Fibroblast of peridontal ligament (primary cell): ENCODE measurements at regions not wholly inside any gene's neighbourhood (a gene's known extent, or its start where the extent isn't known, plus 50 kb on each side); places are given as distances from the start of the nearest gene placed in this dataset.

ENCODE experiments used
- DNase-seq: peaks from one replicate; pipeline ENCODE4 v3.0.0-alpha.2; 2010; ENCODE audit errors: extremely low read depth

DNA sequence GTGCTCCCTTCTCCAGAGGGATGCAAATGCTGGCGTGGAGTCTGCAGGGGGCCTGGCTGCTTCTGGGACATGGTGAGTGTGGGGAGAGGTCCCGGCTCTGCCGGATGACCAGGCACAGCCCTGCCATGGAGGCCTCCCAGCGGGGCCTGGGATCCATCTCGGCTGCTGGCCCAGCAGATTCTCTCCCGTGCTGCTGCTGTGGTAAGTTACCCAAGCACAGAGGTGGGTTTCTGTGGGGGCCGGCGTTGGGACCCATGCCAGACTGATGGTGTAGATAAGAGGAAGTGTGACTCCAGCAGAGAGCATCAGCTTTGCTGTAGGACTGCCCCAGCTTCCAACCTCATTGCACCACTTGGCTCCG, 147.5 kb upstream of the B3GAT1 start:
- no peak for DNase-seq

DNA sequence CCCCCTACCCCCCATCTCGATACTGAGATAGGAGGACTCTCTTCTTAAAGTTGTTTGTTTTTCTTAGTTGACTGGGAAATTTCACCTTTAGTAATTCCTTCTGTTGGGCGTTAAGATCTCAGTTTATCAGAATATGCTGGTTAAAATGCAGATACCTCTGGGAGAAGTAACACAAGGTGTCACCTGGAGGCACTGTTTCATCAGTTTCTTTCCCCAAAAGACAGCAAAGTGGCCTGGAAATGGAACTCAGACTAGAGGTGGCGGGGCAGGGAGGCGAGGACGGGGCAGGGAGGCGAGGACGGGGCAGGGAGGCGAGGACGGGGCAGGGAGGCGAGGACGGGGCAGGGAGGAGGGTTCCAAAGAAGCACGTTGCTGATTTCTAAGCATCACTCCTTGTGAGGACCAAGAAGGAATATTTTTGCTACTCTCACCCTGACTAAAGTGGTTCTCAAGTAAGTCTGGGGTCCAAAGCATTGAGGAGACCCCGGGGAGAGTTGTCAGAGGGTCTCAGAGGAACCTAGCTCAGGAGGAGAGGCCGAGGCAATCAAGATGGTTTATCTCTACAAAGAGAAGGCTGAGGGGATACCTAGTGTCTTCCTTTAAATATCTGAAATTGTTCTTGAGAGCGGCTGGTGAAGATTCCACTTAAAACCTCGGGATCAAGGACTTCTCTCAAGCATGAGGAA, 147.0 kb upstream of the B3GAT1 start:
- DNase-seq, result no peak

DNA sequence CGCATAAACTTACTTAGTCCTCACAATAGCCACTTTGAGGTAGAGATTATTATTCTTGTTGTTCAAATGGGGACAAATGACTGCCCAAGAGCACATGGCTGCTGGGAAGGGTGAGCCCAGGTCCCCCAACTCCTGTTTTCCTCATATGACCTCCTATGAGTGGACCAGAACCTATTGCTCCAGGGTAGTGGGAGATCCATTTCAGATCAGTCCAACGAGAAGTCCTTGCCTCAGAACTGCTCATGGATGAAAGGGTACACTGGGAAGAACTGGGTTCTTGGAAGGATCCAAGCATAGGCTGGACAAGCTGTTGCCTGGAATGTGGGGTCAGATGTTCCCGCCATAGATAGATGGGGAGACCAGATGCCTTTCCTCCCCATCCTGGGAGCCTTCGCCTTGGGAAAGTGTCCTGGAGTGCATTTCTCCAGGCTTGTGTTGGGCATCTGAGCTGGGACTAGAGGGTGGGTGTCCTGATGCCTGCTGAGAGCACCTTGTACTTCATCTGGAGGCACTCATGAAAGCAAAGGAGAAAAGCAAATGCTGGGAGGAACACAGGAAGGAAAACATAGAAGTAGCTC, 146.3 kb upstream of the B3GAT1 start:
- DNase-seq, result no peak

DNA sequence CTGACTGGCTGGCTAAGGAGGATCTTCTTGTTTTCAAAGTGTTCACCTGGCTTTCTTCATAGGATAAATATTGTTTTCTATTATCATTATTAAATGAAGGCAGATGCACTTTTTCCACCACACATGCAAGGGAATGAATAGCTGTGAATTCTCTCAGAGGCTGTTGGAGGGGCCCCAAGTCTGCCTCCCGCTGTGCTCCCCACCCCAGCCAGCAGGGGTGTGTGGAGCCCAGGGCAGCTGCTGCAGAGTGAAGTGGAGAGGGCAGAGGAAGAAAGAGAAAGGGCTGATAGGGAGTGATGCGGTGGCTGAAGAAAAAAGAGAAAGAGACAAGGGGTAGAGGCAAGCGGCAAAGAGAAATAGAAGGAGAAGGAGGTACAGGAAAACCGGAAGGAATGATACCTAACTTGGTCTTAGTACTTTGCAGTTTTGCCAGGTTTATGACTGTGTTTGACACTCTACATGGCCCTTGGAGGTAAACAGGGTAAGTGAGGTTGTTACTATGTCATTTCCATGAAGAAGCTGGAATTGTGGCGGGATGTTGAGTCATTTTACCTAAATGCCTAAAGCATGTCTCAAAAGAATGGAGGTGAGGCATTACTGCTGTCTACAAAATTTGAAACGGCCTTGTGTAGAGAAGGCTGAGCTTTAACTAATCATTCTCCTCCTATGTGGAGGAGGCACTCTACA, 145.7 kb upstream of the B3GAT1 start:
- DNase-seq, result no peak

DNA sequence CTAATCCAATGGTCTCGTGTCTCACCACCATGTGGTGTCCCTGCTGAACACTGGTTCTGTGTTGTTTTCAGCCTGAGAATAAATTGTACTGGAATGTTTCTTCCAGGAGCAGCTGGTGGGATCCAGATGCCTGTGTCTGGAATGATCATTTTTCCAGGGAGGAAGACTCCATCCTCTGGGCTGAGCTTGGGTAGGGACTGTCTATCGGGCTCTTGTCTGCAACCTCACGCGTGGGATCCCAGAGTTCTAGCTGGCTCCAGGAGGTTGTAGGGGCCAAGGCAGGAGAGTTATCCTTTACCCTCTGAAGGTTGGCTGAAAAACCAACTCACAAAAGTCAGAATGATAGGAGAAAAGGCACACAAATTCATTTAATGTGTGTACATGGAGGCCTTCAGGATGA, 144.1 kb upstream of the B3GAT1 start:
- no peak for DNase-seq

DNA sequence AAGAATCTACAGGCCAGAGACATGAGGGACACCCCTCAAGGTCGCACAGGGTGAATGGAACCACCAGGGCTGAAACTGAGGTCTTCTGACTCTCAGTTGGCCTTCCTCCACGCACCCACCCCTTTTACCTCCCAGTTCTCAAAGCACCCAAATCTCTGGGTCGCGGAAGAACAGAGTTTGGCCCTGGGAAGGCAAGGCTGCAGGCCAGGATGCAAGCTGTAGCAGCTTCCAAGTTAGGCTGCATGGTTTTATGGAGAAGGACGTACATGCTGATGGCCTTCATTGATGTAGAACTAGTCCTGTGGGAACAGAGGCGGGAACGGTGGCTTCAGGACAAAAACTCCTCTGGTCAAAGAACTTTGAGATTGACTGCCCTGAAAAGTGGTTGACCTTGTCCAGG, 143.5 kb upstream of the B3GAT1 start:
- no peak for DNase-seq

DNA sequence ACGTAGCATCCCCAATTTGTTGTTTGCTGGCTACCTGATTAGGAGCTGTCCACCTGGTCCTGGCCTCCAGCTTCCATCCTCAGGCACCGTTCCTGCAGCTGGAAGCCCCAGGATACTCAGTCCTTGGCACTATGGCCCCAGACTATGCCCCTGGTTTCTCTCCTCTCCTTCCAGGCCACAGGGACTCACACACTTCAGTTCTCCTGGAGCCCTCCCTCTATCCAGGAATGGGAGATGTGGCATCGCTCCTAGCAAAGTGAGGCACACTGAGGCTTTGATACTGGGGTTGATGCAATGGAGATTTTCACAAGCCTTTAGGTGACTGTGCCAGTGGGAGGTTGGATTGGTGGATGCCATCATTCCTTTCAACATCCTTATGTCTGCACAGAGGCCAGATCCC, 142.8 kb upstream of the B3GAT1 start:
- DNase-seq, result no peak

DNA sequence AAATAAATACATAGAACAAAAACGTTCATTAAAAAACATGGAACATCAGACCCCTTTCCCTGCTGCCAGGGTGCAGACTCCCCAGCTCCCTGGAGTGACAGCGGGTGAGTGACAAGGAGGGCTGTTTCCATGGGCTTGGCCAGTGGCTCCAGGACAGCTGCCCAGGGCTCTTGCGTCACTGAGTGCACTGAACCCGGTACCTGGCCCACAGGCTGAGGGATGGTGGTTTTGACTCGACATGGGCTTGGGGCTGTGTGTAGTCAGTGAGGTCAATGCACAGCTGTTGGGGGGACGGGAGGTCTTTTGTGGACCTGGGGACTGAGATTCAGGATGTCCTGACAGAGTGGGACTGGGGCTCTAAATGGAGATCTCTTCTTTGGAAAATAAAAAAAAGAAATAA, 142.1 kb upstream of the B3GAT1 start:
- no peak for DNase-seq

DNA sequence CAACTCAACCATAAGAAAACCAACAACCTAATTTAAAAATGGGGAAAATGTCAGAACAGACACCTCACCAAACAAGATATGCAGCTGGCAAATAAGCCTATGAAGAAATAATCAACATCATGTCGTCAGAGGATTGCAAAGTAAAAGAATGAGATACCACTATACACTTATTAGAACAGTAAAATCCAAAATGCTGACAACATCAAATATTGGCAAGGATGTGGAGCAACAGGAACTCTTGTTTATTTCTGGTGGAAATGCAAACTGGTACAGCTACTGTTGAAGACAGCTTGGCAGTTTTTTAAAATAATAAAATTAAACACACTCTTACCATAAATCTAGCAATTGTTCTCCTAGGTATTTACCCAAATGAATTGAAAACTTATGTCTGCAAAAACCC, 140.7 kb upstream of the B3GAT1 start:
- DNase-seq, result no peak

DNA sequence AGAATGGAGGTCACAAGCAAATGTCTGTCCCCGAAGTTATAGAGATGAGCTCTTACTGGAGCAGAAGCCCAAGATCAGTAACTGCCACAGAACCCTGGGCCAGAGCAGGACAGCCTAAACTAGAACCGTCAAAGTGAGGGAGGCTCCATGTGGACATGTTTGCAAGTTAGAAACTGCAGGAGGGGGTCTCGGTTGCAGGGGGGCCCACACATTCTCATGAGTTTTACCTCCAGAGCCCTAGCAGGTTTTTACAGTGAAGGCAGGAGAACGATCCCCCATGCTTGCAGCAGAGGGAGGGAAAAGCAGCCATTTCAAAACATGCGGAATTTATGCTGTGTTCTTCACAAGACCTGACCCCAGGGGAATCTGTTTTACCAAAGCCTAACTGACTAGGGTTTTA, 133.5 kb upstream of the B3GAT1 start:
- no peak for DNase-seq

DNA sequence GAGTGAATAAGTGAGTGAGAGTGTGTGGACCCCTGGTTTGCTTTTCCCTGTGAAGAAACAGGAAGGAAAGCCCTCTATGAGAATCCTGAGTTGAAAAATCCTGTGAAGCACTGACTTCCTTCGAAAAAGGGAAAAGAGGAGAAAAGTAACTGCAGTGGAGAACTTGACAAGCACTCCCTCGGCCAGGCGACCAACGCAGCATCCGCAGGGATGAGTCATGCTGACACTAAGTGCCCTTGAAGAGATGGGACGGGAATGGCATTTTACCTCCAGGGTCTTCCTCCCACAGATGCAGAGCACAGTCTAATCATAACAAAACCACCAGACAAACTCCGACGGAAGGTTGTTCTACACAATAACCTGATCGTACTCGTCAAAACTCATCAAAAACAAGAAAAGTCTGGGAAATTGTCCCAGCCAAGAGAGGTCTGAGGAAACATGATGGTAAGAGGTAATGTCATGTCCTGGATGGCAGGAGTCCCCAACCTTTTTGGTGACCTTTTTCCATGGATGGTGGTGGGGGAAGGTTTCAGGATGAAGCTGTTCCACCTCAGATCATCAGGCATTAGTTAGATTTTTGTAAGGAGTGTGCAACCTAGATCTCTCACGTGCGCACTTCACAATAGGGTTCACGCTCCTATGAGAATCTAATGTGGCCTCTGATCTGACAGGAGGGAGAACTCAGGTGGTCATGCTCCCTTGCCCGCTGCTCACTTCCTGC, 132.2 kb upstream of the B3GAT1 start:
- no peak for DNase-seq

DNA sequence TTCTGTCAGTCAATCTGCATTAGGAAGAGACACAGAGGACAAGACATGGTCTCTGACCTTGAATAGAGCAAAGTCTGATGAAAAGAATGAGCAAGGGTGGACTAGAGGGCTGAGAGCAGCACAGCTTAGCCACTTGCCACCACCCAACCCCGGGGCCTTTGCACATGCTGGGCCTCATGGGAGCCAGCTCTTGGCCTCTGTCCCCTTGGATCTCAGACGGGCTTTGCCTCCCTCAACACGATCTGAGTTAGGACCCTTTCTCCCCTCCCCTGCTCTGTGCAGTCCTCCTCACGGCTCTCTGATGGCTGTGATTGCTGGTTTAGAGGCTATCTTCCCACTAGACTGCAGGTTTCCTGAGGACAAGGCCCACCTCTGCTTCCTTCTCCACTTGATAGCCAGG, 131.6 kb upstream of the B3GAT1 start:
- no peak for DNase-seq

DNA sequence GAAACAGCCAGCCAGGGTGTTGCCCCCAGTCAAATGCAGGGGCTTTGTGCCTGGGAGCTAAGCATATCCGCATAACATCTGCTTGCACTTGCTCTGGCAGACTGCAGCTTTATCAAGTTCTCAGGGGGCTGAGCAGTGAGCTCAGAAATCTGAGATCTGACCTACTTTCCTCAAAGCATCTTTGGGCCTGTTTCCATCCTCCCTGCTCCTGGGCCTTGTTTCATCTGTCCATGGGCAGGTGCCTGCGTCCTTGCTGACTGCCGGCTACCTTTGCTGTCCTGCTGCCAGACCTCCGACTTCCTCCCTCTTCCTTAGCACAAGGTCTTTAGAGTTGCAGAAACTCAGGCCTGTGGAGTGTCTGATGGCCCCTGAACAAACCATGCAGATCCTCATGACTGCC, 131.2 kb upstream of the B3GAT1 start:
- no peak for DNase-seq

DNA sequence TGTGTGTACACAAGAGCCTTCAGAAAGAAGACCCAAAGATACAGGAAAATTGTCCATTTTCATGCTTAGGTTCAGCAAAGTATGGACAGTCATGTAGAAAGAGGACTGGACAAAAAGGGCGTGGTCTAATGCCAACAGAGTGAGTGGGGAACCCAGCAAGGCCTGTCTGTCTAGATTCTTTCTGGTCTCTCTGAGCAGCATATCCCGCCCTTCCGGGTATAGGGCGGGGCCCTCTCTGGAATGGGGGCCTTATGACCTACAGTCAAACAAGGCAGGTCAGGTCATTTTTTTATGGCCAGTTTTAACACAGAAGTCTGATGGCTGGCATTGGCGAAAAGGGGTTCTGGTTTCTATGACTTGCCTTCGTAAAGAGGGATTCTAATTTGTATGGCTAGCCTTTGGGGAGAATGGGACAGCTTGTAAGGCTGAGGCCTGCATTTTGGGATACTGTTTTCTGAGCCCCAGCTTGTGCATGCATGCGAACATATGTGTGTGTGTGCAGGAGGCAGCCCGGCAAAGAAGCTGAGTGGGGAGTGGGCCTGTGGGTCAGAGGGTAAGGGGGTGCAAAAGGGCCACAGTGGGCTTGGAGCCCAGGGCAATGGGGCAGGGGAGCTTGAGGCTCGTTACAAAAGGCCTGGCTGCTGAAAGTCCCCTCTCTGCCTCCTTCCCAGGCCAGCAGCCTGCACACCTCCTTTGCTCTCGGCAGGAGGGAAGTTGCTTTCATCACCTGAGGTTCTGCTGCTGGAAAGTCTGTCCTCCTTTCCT, 130.5 kb upstream of the B3GAT1 start:
- no peak for DNase-seq

DNA sequence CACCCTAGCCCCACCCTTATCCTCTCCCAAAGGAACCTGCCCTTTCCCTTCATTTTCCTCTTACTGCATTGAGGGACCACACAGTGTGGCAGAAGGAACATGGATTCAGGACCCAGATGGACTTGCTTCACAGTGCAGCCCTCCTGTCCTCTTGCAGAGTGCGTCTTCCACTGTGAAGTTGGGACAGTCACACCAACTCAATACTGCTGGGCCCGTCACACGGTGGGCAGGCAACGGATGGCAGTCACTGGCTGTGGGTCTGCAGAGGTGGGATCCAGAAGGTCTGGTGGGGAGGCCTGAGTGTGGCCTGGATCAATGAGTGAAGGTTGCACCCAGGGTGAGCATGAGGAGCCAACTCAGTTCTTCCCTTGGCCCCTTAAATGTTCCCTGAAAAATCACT, 129.9 kb upstream of the B3GAT1 start:
- no peak for DNase-seq

DNA sequence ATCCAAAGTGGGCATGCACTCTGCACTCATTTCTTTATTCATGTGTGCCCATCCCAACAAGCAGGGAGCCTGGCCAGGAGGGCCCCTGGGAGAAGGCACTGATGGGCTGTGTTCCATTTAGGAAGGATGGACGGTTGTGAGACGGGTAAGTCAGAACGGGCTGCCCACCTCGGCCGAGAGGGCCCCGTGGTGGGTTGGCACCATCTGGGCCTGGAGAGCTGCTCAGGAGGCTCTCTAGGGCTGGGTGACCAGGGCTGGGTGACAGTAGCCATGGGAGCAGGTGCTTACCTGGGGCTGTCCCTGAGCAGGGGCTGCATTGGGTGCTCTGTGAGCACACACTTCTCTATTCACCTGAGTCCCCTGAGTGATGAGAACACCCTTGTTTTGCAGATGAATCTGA, 129.3 kb upstream of the B3GAT1 start:
- no peak for DNase-seq

DNA sequence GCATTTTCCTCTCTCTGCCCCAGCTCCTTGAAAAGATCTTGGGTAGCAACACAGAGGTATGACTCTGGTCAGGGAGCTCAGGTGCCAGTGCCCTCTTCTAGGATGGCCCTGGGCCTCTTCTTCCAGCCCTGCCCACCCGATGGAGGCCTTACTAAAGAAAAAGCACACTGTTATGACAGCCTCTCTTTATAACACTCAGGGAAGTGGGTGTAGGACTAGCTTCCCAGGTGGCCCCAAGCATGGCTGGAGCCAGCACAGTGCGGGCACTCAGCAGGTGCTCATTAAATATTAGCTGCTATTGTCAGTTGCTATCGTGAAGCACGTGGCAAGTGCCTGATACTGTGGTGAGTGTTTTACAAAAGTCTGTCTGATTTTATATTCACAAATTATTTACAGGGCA, 127.2 kb upstream of the B3GAT1 start:
- no peak for DNase-seq

DNA sequence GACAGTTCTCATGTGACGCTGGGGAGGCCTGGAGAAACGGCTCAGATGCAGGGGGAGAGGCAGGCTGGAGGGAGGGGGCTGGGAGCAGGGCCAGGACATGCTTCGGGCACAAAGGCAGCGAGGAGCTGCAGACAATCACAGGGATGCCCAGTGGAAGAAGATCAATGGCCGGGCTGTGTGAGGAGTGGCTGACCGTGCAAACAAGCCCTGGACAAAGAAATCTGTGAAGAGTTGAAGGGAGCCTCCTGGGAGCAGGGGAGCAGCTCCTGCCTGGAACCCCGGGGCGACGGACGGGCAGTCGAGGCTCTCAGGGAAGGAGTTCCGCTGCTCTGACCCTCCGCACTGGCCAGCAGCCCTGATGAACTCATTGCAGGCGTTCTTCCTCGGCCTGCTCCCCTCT, 126.7 kb upstream of the B3GAT1 start:
- no peak for DNase-seq

DNA sequence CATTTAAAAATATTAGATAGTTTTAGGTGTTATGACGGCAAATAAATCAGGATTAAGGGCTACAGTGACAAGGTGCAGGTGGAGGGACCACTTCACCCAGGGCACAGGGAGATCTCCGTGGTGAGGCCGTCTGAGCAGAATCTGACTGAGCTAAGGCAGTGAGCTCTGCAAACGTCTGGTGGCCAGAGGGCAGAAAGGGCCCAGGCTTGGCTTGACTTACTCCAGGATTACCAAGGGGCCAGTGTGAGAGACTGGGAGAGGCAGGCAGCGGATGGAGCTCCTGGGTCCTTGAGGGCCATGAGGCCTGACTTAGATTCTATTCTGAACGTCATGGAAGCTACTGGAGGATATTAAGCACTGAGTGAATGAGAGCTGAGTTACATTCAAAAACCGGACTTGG, 125.9 kb upstream of the B3GAT1 start:
- DNase-seq, result no peak

DNA sequence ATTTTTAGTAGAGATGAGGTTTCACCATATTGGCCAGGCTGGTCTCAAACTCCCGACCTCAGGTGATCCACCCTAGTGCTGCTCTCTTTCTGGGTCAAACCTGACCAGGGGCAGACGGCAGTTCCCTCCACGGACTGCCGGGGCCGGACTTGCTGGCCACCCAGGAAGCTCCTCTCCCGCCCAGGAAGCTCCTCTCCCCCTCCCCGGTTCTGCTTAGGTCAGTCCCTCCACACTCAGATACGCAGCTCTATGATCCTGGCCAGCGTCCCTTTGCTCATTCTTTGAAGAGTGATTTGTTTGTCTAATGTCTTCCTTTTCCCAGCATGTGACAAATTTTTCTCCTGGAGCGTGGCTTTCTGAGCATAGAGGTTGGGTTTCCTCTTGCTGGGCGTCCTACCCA, 125.3 kb upstream of the B3GAT1 start:
- DNase-seq, result no peak

DNA sequence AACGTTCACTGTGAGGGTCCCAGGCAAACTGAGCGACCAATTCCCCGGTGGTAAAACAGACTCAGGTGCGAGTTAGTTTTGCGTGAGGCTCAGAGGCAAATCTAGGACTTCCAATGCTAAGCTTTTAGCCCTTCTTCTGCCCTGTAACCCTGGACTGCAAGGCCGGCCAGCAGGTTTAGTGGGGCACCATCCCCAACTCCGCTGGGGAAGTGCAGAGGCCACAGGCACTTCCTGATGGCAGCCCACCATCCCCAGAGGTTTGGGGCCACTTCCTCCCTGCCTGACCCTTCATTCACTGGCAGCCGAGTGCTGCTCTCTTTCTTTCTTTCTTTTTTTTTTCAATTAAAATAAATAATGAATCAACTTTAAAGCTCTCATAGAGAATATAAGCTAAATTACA, 124.6 kb upstream of the B3GAT1 start:
- DNase-seq, result no peak

DNA sequence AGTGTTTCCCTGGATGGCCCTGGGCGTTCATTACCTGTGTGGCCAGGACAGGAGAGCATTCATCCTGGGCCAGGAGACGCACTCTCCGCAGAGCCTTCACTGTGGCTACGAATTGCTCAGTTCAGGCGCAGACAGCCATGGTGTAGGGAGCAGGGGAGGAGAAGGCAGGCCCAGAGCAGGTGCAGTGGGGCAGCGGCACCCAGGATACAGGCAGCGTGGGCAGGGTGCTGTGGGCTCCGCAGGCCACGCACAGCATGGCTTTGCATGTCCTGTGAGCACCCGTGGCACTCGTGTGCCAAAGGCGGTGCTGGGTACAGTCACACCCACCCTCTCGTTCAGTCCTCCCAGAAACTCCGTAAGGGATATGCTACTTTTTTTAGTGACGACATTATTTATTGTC, 124.2 kb upstream of the B3GAT1 start:
- DNase-seq, result no peak
